ENCODE measurements at regions not wholly inside any gene's neighbourhood (a gene's known extent, or its start where the extent isn't known, plus 50 kb on each side); places are given as distances from the start of the nearest gene placed in this dataset.
"Not testable (repeated sequence)": the region's sequence is repeated elsewhere in the genome, so short reads cannot be mapped to it uniquely, and the experiment has no call there.

DNA sequence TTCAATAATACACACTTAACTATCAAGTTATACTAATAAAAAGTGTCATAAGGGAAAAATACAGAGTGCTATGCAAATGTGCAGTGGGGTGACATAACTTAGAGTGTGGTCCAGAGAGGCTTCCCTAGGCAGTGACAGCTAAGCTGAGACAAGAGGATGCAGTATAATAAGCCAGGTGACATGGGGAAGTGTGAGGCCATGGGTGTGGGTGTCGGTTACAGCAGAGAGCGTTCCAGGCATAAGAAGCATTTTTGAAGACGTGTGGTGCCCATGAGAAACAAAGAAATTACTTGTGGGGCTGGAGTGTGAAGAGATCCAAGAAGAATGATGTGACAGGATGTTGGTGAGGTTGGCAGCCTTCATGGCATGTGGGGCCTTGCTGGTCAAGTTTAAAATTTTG, 78.1 kb upstream of the PICALM start:
- BruUV-seq (replicated peaks), result no TSS peak
- no peak for TF ChIP-seq CTCF (IDR thresholded peaks at IDR 0.05; ENCODE audit: unreplicated experiment)
- no peak for DNase-seq (ENCODE audit: unreplicated experiment)
- H3K27ac Mint-ChIP-seq (ENCODE audit: low read depth, unreplicated experiment), result no peak overlapping the region
- H3K9me3 Mint-ChIP-seq (ENCODE audit: unreplicated experiment), result no peaks in the 10 kb centered on the region
- H3K36me3 Mint-ChIP-seq (ENCODE audit: insufficient read depth, unreplicated experiment), result no peaks in the 10 kb centered on the region
- H3K4me1 Mint-ChIP-seq (ENCODE audit: insufficient read depth, unreplicated experiment), result peaks cover 15% of the 10 kb centered on the region
- H3K4me3 Mint-ChIP-seq (ENCODE audit: unreplicated experiment), result no peak overlapping the region
- ChIA-PET POLR2A (interaction anchor here (0.9 to 1.2 kb wide), 2 partner anchors 13 to 78 kb away, joined by 3 read pairs; partner anchors contain the start of gene PICALM), CTCF (interaction anchor here (1.3 kb wide), 1 partner anchor 47 kb away, joined by 3 read pairs; no protein-coding TSS in a partner anchor)
- H3K27me3 Mint-ChIP-seq (ENCODE audit: insufficient read depth, unreplicated experiment), result no peaks in the 10 kb centered on the region
- intact Hi-C loops (cut with micrococcal nuclease), result no loop called here

DNA sequence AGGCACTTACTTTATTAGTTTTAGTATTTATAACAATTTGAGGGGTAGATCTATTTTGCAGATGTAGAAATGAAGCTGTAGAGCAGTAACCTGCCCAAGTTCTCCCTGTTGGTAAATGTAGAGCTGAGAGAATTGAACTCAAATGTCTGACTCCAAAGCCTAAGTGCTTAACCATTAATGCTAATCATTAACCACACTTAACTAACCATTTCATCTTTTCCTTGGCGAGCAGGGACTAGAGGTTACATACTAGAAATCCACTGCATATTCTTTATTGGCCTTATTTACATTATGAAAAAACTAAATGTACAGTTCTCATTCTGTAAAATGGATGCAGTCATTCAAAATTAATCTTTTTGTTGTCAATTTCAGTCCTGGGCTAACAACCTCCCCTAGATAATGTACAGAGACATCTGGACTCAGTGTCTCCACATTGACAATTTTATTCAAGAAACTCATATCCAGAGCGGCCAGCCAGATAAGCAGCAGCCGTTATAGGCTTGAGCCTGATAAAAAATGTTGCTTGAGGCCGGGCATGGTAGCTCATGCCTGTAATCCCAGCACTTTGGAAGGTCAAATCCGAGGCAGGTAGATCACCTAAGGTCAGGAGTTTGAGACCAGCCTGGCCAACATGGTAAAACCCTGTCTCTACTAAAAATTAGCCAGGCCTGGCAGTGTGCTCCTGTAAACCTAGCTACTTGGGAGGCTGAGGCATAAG, 76.7 kb upstream of the PICALM start:
- intact Hi-C loops (cut with micrococcal nuclease), result no loop called here
- POLR2A ChIA-PET, result no interaction called here
- TF ChIP-seq CTCF (IDR thresholded peaks at IDR 0.05; ENCODE audit: unreplicated experiment), result no peak
- Mint-ChIP-seq H3K36me3 (ENCODE audit: insufficient read depth, unreplicated experiment) (no peaks in the 10 kb centered on the region), H3K27me3 (ENCODE audit: insufficient read depth, unreplicated experiment) (no peaks in the 10 kb centered on the region), H3K9me3 (ENCODE audit: unreplicated experiment) (no peaks in the 10 kb centered on the region), H3K27ac (ENCODE audit: low read depth, unreplicated experiment) (no peak overlapping the region), H3K4me3 (ENCODE audit: unreplicated experiment) (no peak overlapping the region), H3K4me1 (ENCODE audit: insufficient read depth, unreplicated experiment) (peaks cover under 1% of the 10 kb centered on the region)
- BruUV-seq (replicated peaks), result no TSS peak
- CTCF ChIA-PET, result interaction anchor here (0.5 to 1.0 kb wide), 3 partner anchors 12 to 42 kb away, joined by 3 to 5 read pairs (median 4); no protein-coding TSS in a partner anchor
- DNase-seq (ENCODE audit: unreplicated experiment), result no peak

GRCh38 chr11:86144846-86145245, 76.0 kb upstream of the PICALM start:
- no peak for DNase-seq (ENCODE audit: unreplicated experiment)
- ChIA-PET POLR2A (no interaction called here), CTCF (interaction anchor here (0.5 to 1.0 kb wide), 3 partner anchors 12 to 41 kb away, joined by 3 to 5 read pairs (median 4); no protein-coding TSS in a partner anchor)
- Mint-ChIP-seq H3K27ac (ENCODE audit: low read depth, unreplicated experiment) (no peak overlapping the region), H3K27me3 (ENCODE audit: insufficient read depth, unreplicated experiment) (no peaks in the 10 kb centered on the region), H3K9me3 (ENCODE audit: unreplicated experiment) (no peaks in the 10 kb centered on the region), H3K4me3 (ENCODE audit: unreplicated experiment) (no peak overlapping the region), H3K36me3 (ENCODE audit: insufficient read depth, unreplicated experiment) (no peaks in the 10 kb centered on the region), H3K4me1 (ENCODE audit: insufficient read depth, unreplicated experiment) (no peaks in the 10 kb centered on the region)
- intact Hi-C loops (cut with micrococcal nuclease), result no loop called here
- BruUV-seq (replicated peaks), result no TSS peak
- TF ChIP-seq CTCF (IDR thresholded peaks at IDR 0.05; ENCODE audit: unreplicated experiment), result no peak

DNA sequence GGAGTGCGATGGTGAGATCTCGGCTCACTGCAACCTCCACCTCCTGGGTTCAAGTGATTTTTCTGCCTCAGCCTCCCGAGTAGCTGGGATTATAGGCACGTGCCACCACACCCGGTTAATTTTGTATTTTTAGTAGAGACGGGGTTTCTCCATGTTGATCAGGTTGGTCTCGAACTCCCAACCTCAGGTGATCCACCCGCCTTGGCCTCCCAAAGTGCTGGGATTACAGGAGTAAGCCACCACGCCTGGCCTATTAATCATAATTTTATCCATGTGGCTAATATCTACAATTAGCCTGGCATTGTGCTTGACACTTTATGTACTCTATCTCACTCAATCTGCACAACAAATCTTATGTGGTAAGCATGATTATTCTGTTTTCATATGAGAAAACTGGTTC, 75.2 kb upstream of the PICALM start:
- H3K4me3 Mint-ChIP-seq (ENCODE audit: unreplicated experiment); intact Hi-C loops (cut with micrococcal nuclease); H3K27me3 Mint-ChIP-seq (ENCODE audit: insufficient read depth, unreplicated experiment); DNase-seq (ENCODE audit: unreplicated experiment); H3K27ac Mint-ChIP-seq (ENCODE audit: low read depth, unreplicated experiment); H3K9me3 Mint-ChIP-seq (ENCODE audit: unreplicated experiment); POLR2A ChIA-PET; H3K36me3 Mint-ChIP-seq (ENCODE audit: insufficient read depth, unreplicated experiment); CTCF ChIA-PET; H3K4me1 Mint-ChIP-seq (ENCODE audit: insufficient read depth, unreplicated experiment); BruUV-seq (replicated peaks): not testable (repeated sequence)
